MM.1S (cell line): ENCODE measurements at regions not wholly inside any gene's neighbourhood (a gene's known extent, or its start where the extent isn't known, plus 50 kb on each side); places are given as distances from the start of the nearest gene placed in this dataset.

ENCODE experiments used
- DNase-seq: peaks from one replicate; pipeline ENCODE4 v3.0.0-alpha.2; 2015
- H2AFZ ChIP-seq: fragments of 300-600 bp; sonication (generic); 2 replicates; pipeline ENCODE4 v1.6.0; 2016; ENCODE audit warnings: antibody characterized with exemption, low read length
- H3F3A ChIP-seq: fragments of 300-600 bp; sonication (generic); 2 replicates; pipeline ENCODE4 v1.6.1; 2016; ENCODE audit warnings: mild to moderate bottlenecking, antibody characterized with exemption, low read length, moderate library complexity, mixed read lengths; ENCODE audit not compliant: insufficient read depth
- H3K27ac ChIP-seq: fragments of 300-600 bp; sonication (generic); 2 replicates; pipeline ENCODE4 v1.5.1; 2016; ENCODE audit warnings: mild to moderate bottlenecking, low read length
- H3K27me3 ChIP-seq: fragments of 300-600 bp; sonication (generic); replicated peaks from 2 replicates; pipeline ENCODE4 v1.6.0; 2016; ENCODE audit warnings: low read length; ENCODE audit not compliant: insufficient read depth
- H3K36me3 ChIP-seq: fragments of 300-600 bp; sonication (generic); replicated peaks from 2 replicates; pipeline ENCODE4 v1.6.1; 2016; ENCODE audit warnings: mild to moderate bottlenecking, low read length, mixed read lengths; ENCODE audit not compliant: insufficient read depth
- H3K4me1 ChIP-seq: fragments of 300-600 bp; sonication (generic); 2 replicates; pipeline ENCODE4 v1.6.1; 2016; ENCODE audit warnings: low read length, mixed read lengths
- H3K4me2 ChIP-seq: fragments of 300-600 bp; sonication (generic); 2 replicates; pipeline ENCODE4 v1.6.0; 2016; ENCODE audit warnings: low read depth, low read length
- H3K4me3 ChIP-seq: fragments of 300-600 bp; sonication (generic); 2 replicates; pipeline ENCODE4 v1.5.1; 2016; ENCODE audit warnings: low read length, mixed read lengths
- H3K79me2 ChIP-seq: fragments of 300-600 bp; sonication (generic); 2 replicates; pipeline ENCODE4 v1.6.1; 2016; ENCODE audit warnings: mixed run types, low read length, mixed read lengths
- H3K9ac ChIP-seq: fragments of 300-600 bp; sonication (generic); 2 replicates; pipeline ENCODE4 v1.6.1; 2016; ENCODE audit warnings: low read length, mixed read lengths
- H3K9me2 ChIP-seq: fragments of 300-600 bp; sonication (generic); replicated peaks from 2 replicates; pipeline ENCODE4 v1.6.1; 2016; ENCODE audit warnings: mild to moderate bottlenecking, low read length, mixed read lengths; ENCODE audit not compliant: insufficient read depth
- H3K9me3 ChIP-seq: fragments of 300-600 bp; sonication (generic); replicated peaks from 2 replicates; pipeline ENCODE4 v1.6.1; 2016; ENCODE audit warnings: mild to moderate bottlenecking, low read length, mixed read lengths; ENCODE audit not compliant: insufficient read depth
- H4K20me1 ChIP-seq: fragments of 300-600 bp; sonication (generic); 2 replicates; pipeline ENCODE4 v1.6.1; 2016; ENCODE audit warnings: mild to moderate bottlenecking, low read length, moderate library complexity, mixed read lengths; ENCODE audit not compliant: insufficient read depth
- CTCF ChIP-seq: fragments of 300-600 bp; sonication (generic); IDR thresholded peaks from 2 replicates; pipeline ENCODE4 v1.5.1; 2016; ENCODE audit warnings: antibody characterized with exemption, low read length, mixed read lengths
- EZH2 ChIP-seq: fragments of 300-600 bp; sonication (generic); optimal IDR thresholded peaks from 2 replicates; pipeline ENCODE3; 2017; ENCODE audit warnings: low read depth, mild to moderate bottlenecking, antibody characterized with exemption, low read length, mixed read lengths
- EZH2phosphoT487 ChIP-seq: fragments of 300-600 bp; sonication (generic); IDR thresholded peaks from 2 replicates; pipeline ENCODE4 v1.6.1; 2018; ENCODE audit warnings: antibody characterized with exemption, low read length

- Histone ChIP-seq H4K20me1 (no peaks in the 10 kb centered on the region), H3K4me2 (no peak overlapping the region), H3K27me3 (peaks cover 87% of the 10 kb centered on the region), H3K79me2 (no peaks in the 10 kb centered on the region), H3K9me2 (no peaks in the 10 kb centered on the region), H3K9ac (no peak overlapping the region), H2AFZ (no peak overlapping the region), H3K4me1 (0 out of 2 replicates have a peak, but pooled peaks cover 3% of the 10 kb centered on the region), H3F3A (no peaks in the 10 kb centered on the region), H3K36me3 (no peaks in the 10 kb centered on the region), H3K9me3 (no peaks in the 10 kb centered on the region), H3K4me3 (no peak overlapping the region), H3K27ac (no peak overlapping the region)
- TF ChIP-seq EZH2phosphoT487 (no peak), EZH2 (no peak)
- no peak for DNase-seq
These were observed 204.7 kb downstream of the ENGASE start for GRCh38 chr17:79279320-79279719.

- H3K4me3 ChIP-seq: no peak overlapping the region
- 0 out of 2 replicates have a peak, but pooled peaks cover 3% of the 10 kb centered on the region for H3K4me1 ChIP-seq
- H3K36me3 ChIP-seq: no peaks in the 10 kb centered on the region
- H3K9me2 ChIP-seq: no peaks in the 10 kb centered on the region
- H3K9me3 ChIP-seq: no peaks in the 10 kb centered on the region
- H3F3A ChIP-seq: no peaks in the 10 kb centered on the region
- H3K27ac ChIP-seq: no peak overlapping the region
- DNase-seq: no peak
- H4K20me1 ChIP-seq: no peaks in the 10 kb centered on the region
- no peaks in the 10 kb centered on the region for H3K79me2 ChIP-seq
- H3K27me3 ChIP-seq: peaks cover 88% of the 10 kb centered on the region
- H3K4me2 ChIP-seq: peak overlapping the region; percentile 40
- no peak for TF ChIP-seq EZH2phosphoT487
- no peak for TF ChIP-seq CTCF
- TF ChIP-seq EZH2: no peak
- H3K9ac ChIP-seq: no peak overlapping the region
- peak overlapping the region; percentile 11; the same call in 1 of the 2 replicates for H2AFZ ChIP-seq
These were observed 202.2 kb downstream of the ENGASE start for GRCh38 chr17:79276821-79277220.

DNA sequence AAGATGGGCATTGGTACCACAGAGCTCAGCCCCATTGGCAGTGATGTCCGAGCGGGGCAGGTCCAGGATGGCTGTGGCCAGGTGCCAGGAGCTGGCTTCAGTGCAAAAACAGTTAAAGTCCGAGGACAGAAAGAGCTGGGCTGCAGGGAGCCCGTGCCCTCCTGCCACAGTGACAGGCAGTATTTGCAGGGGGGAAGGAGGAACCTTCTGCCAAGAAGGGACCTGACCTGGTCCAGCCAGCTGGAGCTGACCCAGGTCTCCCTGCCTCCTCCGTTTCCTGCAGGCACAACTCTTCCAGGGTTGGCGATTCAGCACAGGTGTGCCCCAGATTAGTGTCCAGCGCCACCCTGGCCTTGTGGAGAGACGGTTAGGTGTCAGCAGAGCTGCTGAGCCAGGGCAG is 199.0 kb downstream of the ENGASE start:
- no peak for TF ChIP-seq EZH2
- no peak for TF ChIP-seq CTCF
- TF ChIP-seq EZH2phosphoT487: no peak
- Histone ChIP-seq H3K27ac (no peak overlapping the region), H3K4me2 (no peak overlapping the region)

DNA sequence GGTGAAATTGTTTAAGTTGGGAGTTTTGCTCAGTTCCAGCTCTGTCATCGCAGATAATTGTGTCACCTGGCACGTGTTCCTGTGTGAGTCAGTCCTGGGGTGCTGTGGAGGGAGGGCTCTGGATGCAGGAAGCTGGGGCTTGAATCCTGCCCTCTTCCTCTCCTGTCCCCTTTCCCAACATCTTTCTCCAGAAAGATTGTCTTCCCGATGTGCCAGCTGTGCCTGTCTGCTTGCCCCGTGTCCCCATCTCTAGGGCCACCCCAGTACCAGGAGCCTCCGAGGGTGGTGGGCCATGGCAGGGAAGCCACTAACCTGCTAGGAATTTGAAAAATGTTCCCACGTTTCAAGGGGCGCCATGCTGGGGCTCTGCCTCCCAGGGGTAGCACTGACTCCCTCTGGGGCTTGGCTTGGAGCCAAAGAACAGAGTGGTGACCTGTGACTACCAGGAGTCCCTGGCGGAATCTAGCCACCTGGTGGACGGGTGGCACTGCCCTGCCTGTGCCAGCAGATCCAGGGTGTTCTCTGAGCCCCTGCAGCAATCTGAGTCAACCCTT is 198.1 kb downstream of the ENGASE start:
- Histone ChIP-seq H3K27me3 (peaks cover 88% of the 10 kb centered on the region), H3F3A (no peaks in the 10 kb centered on the region), H3K9me2 (no peaks in the 10 kb centered on the region), H3K4me3 (no peak overlapping the region), H3K36me3 (no peaks in the 10 kb centered on the region), H3K27ac (no peak overlapping the region), H4K20me1 (no peaks in the 10 kb centered on the region), H3K9ac (no peak overlapping the region), H3K4me1 (0 out of 2 replicates have a peak, but pooled peaks cover 3% of the 10 kb centered on the region), H3K4me2 (no peak overlapping the region), H2AFZ (no peak overlapping the region), H3K9me3 (no peaks in the 10 kb centered on the region), H3K79me2 (no peaks in the 10 kb centered on the region)
- TF ChIP-seq EZH2 (no peak), EZH2phosphoT487 (no peak), CTCF (no peak)
- no peak for DNase-seq

More for the DNA sequence above, 199.0 kb downstream of the ENGASE start:
- 0 out of 2 replicates have a peak, but pooled peaks cover 3% of the 10 kb centered on the region for H3K4me1 ChIP-seq
- no peaks in the 10 kb centered on the region for H3K9me2 ChIP-seq
- H3K79me2 ChIP-seq: no peaks in the 10 kb centered on the region
- H3K36me3 ChIP-seq: no peaks in the 10 kb centered on the region
- peaks cover 88% of the 10 kb centered on the region for H3K27me3 ChIP-seq
- H2AFZ ChIP-seq: no peak overlapping the region
- H4K20me1 ChIP-seq: no peaks in the 10 kb centered on the region
- no peaks in the 10 kb centered on the region for H3K9me3 ChIP-seq
- no peak overlapping the region for H3K9ac ChIP-seq
- DNase-seq: no peak
- no peak overlapping the region for H3K4me3 ChIP-seq
- H3F3A ChIP-seq: no peaks in the 10 kb centered on the region
